HFFc6 (cell line): ENCODE measurements at regions not wholly inside any gene's neighbourhood (a gene's known extent, or its start where the extent isn't known, plus 50 kb on each side); places are given as distances from the start of the nearest gene placed in this dataset.

Experiments used
- DNase-seq: peaks from one replicate; pipeline ENCODE4 v3.0.0-alpha.2; 2018
- H3K27ac Mint-ChIP-seq: 2 replicates; pipeline ENCODE4 v1.8.0; 2020; ENCODE audit warnings: mild to moderate bottlenecking, mixed read lengths
- H3K27me3 Mint-ChIP-seq: 2 replicates; pipeline ENCODE4 v1.8.0; 2021; ENCODE audit warnings: mild to moderate bottlenecking, moderate library complexity, mixed read lengths; ENCODE audit not compliant: insufficient read depth
- H3K36me3 Mint-ChIP-seq: 2 replicates; pipeline ENCODE4 v1.8.0; 2021; ENCODE audit warnings: low read depth, mixed read lengths
- H3K4me1 Mint-ChIP-seq: 2 replicates; pipeline ENCODE4 v1.8.0; 2020; ENCODE audit warnings: low read depth, mixed read lengths
- H3K4me3 Mint-ChIP-seq: 2 replicates; pipeline ENCODE4 v1.8.0; 2020; ENCODE audit warnings: mild to moderate bottlenecking, moderate library complexity, mixed read lengths
- H3K9me3 Mint-ChIP-seq: 2 replicates; pipeline ENCODE4 v1.8.0; 2020; ENCODE audit warnings: mild to moderate bottlenecking, mixed read lengths
- CTCF ChIP-seq: fragments of 200-600 bp; sonication (generic); IDR thresholded peaks from 2 replicates; pipeline ENCODE4 v1.5.0; 2021; ENCODE audit warnings: antibody characterized with exemption, mild to moderate bottlenecking

- Mint-ChIP-seq H3K4me3 (no peak overlapping the region), H3K27me3 (peaks cover 16% of the 10 kb centered on the region; the same call in 1 of the 2 replicates), H3K4me1 (peaks cover 6% of the 10 kb centered on the region; the same call in 1 of the 2 replicates), H3K27ac (no peak overlapping the region), H3K9me3 (peaks cover 4% of the 10 kb centered on the region; the same call in 1 of the 2 replicates), H3K36me3 (no peaks in the 10 kb centered on the region)
- no peak for DNase-seq
- TF ChIP-seq CTCF, result no peak
These were observed 149.2 kb upstream of the KLHL29 start for GRCh38 chr2:23235736-23236135.

GRCh38 chr2:23237147-23237546 is 147.8 kb upstream of the KLHL29 start:
- Mint-ChIP-seq H3K9me3 (no peaks in the 10 kb centered on the region; the same call in 1 of the 2 replicates), H3K4me1 (peaks cover 6% of the 10 kb centered on the region; the same call in 1 of the 2 replicates), H3K4me3 (no peak overlapping the region), H3K36me3 (no peaks in the 10 kb centered on the region), H3K27ac (no peak overlapping the region), H3K27me3 (peaks cover 14% of the 10 kb centered on the region; the same call in 1 of the 2 replicates)
- no peak for DNase-seq
- no peak for TF ChIP-seq CTCF

- Mint-ChIP-seq H3K4me3 (no peak overlapping the region), H3K27me3 (peaks cover 13% of the 10 kb centered on the region; the same call in 1 of the 2 replicates), H3K4me1 (peaks cover 6% of the 10 kb centered on the region; the same call in 1 of the 2 replicates), H3K27ac (no peak overlapping the region), H3K36me3 (no peaks in the 10 kb centered on the region), H3K9me3 (no peaks in the 10 kb centered on the region)
- TF ChIP-seq CTCF, result no peak
- DNase-seq, result no peak
These were observed 146.8 kb upstream of the KLHL29 start for GRCh38 chr2:23238011-23238657.

GRCh38 chr2:23239374-23239773 is 145.6 kb upstream of the KLHL29 start:
- Mint-ChIP-seq H3K27me3 (peaks cover 10% of the 10 kb centered on the region; the same call in 1 of the 2 replicates), H3K27ac (no peak overlapping the region), H3K4me3 (no peak overlapping the region), H3K9me3 (no peaks in the 10 kb centered on the region), H3K4me1 (peaks cover 6% of the 10 kb centered on the region; the same call in 1 of the 2 replicates), H3K36me3 (no peaks in the 10 kb centered on the region)
- DNase-seq, result no peak
- no peak for TF ChIP-seq CTCF

- no peaks in the 10 kb centered on the region for H3K9me3 Mint-ChIP-seq
- no peak for DNase-seq
- H3K36me3 Mint-ChIP-seq, result no peaks in the 10 kb centered on the region
- no peak overlapping the region for H3K27ac Mint-ChIP-seq
- H3K4me1 Mint-ChIP-seq, result no peaks in the 10 kb centered on the region
- no peak for TF ChIP-seq CTCF
- H3K27me3 Mint-ChIP-seq, result peaks cover 10% of the 10 kb centered on the region; the same call in 1 of the 2 replicates
- no peak overlapping the region for H3K4me3 Mint-ChIP-seq
These were observed 143.9 kb upstream of the KLHL29 start for GRCh38 chr2:23241121-23241520.
